GM12892 (cell line): ENCODE measurements at regions not wholly inside any gene's neighbourhood (a gene's known extent, or its start where the extent isn't known, plus 50 kb on each side); places are given as distances from the start of the nearest gene placed in this dataset.

Source experiments
- POLR2A ChIP-seq: IDR thresholded peaks from 2 replicates; pipeline ENCODE4 v1.6.1; 2011; ENCODE audit warnings: low read depth, low read length, control low read depth
- POLR2AphosphoS5 ChIP-seq: IDR thresholded peaks from 2 replicates; pipeline ENCODE4 v1.6.1; 2011; ENCODE audit warnings: low read depth, low read length, control low read depth
- TAF1 ChIP-seq: IDR thresholded peaks from 2 replicates; pipeline ENCODE4 v1.6.1; 2011; ENCODE audit warnings: low read depth, mild to moderate bottlenecking, control low read depth, low read length, borderline replicate concordance

GRCh38 chr21:28152732-28153131, 839.9 kb downstream of the LTN1 start:
- TF ChIP-seq POLR2A: no peak
- no peak for TF ChIP-seq POLR2AphosphoS5
- TF ChIP-seq TAF1: no peak
